ENCODE measurements at regions not wholly inside any gene's neighbourhood (a gene's known extent, or its start where the extent isn't known, plus 50 kb on each side); places are given as distances from the start of the nearest gene placed in this dataset.

DNA sequence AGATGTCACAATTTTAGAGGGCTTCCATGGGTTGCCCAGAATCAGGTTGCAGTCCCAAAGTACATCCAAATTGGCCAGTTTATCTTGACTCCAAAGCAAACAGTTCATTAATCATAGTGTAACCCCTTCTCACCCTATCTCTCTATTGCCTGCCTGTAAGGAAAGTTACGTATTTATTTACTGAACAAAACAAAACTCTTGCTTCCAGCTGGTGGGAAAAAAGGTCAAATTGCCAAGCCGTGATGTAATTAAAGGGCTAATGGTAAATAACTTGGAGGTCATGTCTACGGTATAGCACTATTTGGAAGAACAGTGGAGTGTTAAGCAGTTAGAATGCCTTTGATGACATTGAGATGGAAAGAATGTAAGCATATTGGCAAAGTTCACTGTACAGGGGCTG is 214.0 kb downstream of the DLEU7 start:
- no peak for TF ChIP-seq ZFP30 (CRISPR knock-in tag; IDR thresholded peaks at IDR 0.05)
- no peak for TF ChIP-seq ZNF565 (CRISPR knock-in tag; conservative IDR thresholded peaks at IDR 0.05; ENCODE audit: low read depth)
- TF ChIP-seq TCF4 (CRISPR knock-in tag; IDR thresholded peaks at IDR 0.05; ENCODE audit: borderline replicate concordance): no peak
- no peak for TF ChIP-seq RARB (CRISPR knock-in tag; IDR thresholded peaks at IDR 0.05)
- TF ChIP-seq, protein P1, sequence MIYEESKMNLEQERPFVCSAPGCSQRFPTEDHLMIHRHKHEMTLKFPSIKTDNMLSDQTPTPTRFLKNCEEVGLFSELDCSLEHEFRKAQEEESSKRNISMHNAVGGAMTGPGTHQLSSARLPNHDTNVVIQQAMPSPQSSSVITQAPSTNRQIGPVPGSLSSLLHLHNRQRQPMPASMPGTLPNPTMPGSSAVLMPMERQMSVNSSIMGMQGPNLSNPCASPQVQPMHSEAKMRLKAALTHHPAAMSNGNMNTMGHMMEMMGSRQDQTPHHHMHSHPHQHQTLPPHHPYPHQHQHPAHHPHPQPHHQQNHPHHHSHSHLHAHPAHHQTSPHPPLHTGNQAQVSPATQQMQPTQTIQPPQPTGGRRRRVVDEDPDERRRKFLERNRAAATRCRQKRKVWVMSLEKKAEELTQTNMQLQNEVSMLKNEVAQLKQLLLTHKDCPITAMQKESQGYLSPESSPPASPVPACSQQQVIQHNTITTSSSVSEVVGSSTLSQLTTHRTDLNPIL (CRISPR knock-in tag; IDR thresholded peaks at IDR 0.05; ENCODE audit: low read depth): no peak
- no peak for TF ChIP-seq ESRRG (CRISPR knock-in tag; IDR thresholded peaks at IDR 0.05)
- no peak for TF ChIP-seq ZNF8 (CRISPR knock-in tag; IDR thresholded peaks at IDR 0.05)
- TF ChIP-seq, protein P2, sequence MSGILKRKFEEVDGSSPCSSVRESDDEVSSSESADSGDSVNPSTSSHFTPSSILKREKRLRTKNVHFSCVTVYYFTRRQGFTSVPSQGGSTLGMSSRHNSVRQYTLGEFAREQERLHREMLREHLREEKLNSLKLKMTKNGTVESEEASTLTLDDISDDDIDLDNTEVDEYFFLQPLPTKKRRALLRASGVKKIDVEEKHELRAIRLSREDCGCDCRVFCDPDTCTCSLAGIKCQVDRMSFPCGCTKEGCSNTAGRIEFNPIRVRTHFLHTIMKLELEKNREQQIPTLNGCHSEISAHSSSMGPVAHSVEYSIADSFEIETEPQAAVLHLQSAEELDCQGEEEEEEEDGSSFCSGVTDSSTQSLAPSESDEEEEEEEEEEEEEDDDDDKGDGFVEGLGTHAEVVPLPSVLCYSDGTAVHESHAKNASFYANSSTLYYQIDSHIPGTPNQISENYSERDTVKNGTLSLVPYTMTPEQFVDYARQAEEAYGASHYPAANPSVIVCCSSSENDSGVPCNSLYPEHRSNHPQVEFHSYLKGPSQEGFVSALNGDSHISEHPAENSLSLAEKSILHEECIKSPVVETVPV (CRISPR knock-in tag; IDR thresholded peaks at IDR 0.05): no peak
- no peak for TF ChIP-seq SNAI2 (CRISPR knock-in tag; IDR thresholded peaks at IDR 0.05)
- no peak for TF ChIP-seq BACH2 (CRISPR knock-in tag; IDR thresholded peaks at IDR 0.05; ENCODE audit: borderline replicate concordance)
- no peak for TF ChIP-seq CSDC2 (CRISPR knock-in tag; IDR thresholded peaks at IDR 0.05)
- no peak for TF ChIP-seq OSR1 (CRISPR knock-in tag; IDR thresholded peaks at IDR 0.05)
- TF ChIP-seq ZNF70 (CRISPR knock-in tag; IDR thresholded peaks at IDR 0.05): no peak
- TF ChIP-seq ZC3H10 (CRISPR knock-in tag; IDR thresholded peaks at IDR 0.05): no peak
- no peak for ATAC-seq

DNA sequence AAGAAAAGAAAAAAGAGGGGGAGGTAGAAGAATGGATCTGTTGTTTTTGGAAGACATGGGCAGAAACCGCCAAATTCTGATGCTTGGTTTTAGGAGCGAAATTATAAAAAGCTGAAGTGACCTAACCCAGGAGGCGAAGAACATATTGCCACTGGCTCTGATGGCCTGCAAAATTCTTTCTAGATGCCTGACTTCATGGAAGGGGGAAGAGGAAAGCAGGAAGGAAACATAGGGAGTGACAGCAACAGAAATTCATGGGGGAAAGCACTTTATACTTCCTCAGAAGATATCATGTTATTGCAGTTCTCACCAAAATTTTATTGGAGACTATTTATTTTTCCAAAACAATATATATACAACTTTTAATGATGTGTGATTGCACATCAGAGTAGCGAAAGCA is 213.5 kb downstream of the DLEU7 start:
- TF ChIP-seq ZNF70 (CRISPR knock-in tag; IDR thresholded peaks at IDR 0.05) (no peak), ZNF8 (CRISPR knock-in tag; IDR thresholded peaks at IDR 0.05) (no peak), PPARA (CRISPR knock-in tag; IDR thresholded peaks at IDR 0.05; ENCODE audit: borderline replicate concordance) (no peak), OSR1 (CRISPR knock-in tag; IDR thresholded peaks at IDR 0.05) (no peak), SNAI2 (CRISPR knock-in tag; IDR thresholded peaks at IDR 0.05) (no peak), GLIS3 (CRISPR knock-in tag; IDR thresholded peaks at IDR 0.05) (no peak), ISL1 (CRISPR knock-in tag; IDR thresholded peaks at IDR 0.05) (no peak), BACH2 (CRISPR knock-in tag; IDR thresholded peaks at IDR 0.05; ENCODE audit: borderline replicate concordance) (no peak), ARNTL (CRISPR knock-in tag; IDR thresholded peaks at IDR 0.05; ENCODE audit: borderline replicate concordance, low read depth) (no peak), RARB (CRISPR knock-in tag; IDR thresholded peaks at IDR 0.05) (no peak), ZFP30 (CRISPR knock-in tag; IDR thresholded peaks at IDR 0.05) (no peak), TCF4 (CRISPR knock-in tag; IDR thresholded peaks at IDR 0.05; ENCODE audit: borderline replicate concordance) (no peak), ZFP3 (CRISPR knock-in tag; IDR thresholded peaks at IDR 0.05) (no peak)
- TF ChIP-seq, protein P2 (CRISPR knock-in tag; IDR thresholded peaks at IDR 0.05): no peak
- TF ChIP-seq, protein P3, sequence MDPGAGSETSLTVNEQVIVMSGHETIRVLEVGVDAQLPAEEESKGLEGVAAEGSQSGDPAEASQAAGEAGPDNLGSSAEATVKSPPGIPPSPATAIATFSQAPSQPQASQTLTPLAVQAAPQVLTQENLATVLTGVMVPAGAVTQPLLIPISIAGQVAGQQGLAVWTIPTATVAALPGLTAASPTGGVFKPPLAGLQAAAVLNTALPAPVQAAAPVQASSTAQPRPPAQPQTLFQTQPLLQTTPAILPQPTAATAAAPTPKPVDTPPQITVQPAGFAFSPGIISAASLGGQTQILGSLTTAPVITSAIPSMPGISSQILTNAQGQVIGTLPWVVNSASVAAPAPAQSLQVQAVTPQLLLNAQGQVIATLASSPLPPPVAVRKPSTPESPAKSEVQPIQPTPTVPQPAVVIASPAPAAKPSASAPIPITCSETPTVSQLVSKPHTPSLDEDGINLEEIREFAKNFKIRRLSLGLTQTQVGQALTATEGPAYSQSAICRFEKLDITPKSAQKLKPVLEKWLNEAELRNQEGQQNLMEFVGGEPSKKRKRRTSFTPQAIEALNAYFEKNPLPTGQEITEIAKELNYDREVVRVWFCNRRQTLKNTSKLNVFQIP (CRISPR knock-in tag; IDR thresholded peaks at IDR 0.05; ENCODE audit: borderline replicate concordance, low read depth): no peak
- TF ChIP-seq, protein P4, sequence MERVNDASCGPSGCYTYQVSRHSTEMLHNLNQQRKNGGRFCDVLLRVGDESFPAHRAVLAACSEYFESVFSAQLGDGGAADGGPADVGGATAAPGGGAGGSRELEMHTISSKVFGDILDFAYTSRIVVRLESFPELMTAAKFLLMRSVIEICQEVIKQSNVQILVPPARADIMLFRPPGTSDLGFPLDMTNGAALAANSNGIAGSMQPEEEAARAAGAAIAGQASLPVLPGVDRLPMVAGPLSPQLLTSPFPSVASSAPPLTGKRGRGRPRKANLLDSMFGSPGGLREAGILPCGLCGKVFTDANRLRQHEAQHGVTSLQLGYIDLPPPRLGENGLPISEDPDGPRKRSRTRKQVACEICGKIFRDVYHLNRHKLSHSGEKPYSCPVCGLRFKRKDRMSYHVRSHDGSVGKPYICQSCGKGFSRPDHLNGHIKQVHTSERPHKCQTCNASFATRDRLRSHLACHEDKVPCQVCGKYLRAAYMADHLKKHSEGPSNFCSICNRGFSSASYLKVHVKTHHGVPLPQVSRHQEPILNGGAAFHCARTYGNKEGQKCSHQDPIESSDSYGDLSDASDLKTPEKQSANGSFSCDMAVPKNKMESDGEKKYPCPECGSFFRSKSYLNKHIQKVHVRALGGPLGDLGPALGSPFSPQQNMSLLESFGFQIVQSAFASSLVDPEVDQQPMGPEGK (CRISPR knock-in tag; IDR thresholded peaks at IDR 0.05; ENCODE audit: borderline replicate concordance): no peak
- TF ChIP-seq, protein P5, sequence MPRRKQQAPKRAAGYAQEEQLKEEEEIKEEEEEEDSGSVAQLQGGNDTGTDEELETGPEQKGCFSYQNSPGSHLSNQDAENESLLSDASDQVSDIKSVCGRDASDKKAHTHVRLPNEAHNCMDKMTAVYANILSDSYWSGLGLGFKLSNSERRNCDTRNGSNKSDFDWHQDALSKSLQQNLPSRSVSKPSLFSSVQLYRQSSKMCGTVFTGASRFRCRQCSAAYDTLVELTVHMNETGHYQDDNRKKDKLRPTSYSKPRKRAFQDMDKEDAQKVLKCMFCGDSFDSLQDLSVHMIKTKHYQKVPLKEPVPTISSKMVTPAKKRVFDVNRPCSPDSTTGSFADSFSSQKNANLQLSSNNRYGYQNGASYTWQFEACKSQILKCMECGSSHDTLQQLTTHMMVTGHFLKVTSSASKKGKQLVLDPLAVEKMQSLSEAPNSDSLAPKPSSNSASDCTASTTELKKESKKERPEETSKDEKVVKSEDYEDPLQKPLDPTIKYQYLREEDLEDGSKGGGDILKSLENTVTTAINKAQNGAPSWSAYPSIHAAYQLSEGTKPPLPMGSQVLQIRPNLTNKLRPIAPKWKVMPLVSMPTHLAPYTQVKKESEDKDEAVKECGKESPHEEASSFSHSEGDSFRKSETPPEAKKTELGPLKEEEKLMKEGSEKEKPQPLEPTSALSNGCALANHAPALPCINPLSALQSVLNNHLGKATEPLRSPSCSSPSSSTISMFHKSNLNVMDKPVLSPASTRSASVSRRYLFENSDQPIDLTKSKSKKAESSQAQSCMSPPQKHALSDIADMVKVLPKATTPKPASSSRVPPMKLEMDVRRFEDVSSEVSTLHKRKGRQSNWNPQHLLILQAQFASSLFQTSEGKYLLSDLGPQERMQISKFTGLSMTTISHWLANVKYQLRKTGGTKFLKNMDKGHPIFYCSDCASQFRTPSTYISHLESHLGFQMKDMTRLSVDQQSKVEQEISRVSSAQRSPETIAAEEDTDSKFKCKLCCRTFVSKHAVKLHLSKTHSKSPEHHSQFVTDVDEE (CRISPR knock-in tag; IDR thresholded peaks at IDR 0.05): no peak
- TF ChIP-seq, protein P1 (CRISPR knock-in tag; IDR thresholded peaks at IDR 0.05; ENCODE audit: low read depth): no peak
- no peak for ATAC-seq

Measured in SK-N-SH treated with all-trans-retinoic acid at 6 μM for 48 hours (cell line).